AG04450 (cell line): ENCODE measurements at regions not wholly inside any gene's neighbourhood (a gene's known extent, or its start where the extent isn't known, plus 50 kb on each side); places are given as distances from the start of the nearest gene placed in this dataset.

ENCODE experiments used
- CTCF ChIA-PET: fragments of 300-600, 350-600 bp; formaldehyde crosslinking; extraction: SDS; loops from one replicate; lab custom pipeline; 2022; ENCODE audit warnings: antibody characterized with exemption, inconsistent platforms; lab: Charles Lee
- POLR2A ChIA-PET: fragments of 350-600 bp; formaldehyde crosslinking; extraction: SDS; loops from one replicate; lab custom pipeline; 2021; ENCODE audit warnings: antibody characterized with exemption, inconsistent platforms; lab: Yijun Ruan, JAX
- DNase-seq: peaks from one replicate; pipeline ENCODE4 v3.0.0-alpha.2; 2011; ENCODE audit warnings: low read depth, low spot score
- H3K27ac ChIP-seq: one replicate; pipeline ENCODE4 v1.5.1; 2012; ENCODE audit warnings: low read depth, low read length, control low read depth
- H3K27me3 ChIP-seq: one replicate; pipeline ENCODE4 v1.6.0; 2012; ENCODE audit warnings: low read length; ENCODE audit not compliant: control insufficient read depth, insufficient read depth
- H3K4me3 ChIP-seq: 2 replicates; pipeline ENCODE4 v1.5.1; 2011; ENCODE audit warnings: mild to moderate bottlenecking, low read depth, low read length, control low read depth
- H3K9me3 ChIP-seq: 2 replicates; pipeline ENCODE4 v1.5.1; 2012; ENCODE audit warnings: low read length; ENCODE audit not compliant: control insufficient read depth, insufficient read depth
- CTCF ChIP-seq: IDR thresholded peaks from 2 replicates; pipeline ENCODE4 v1.5.1; 2011; ENCODE audit warnings: low read depth, low read length, control low read depth, inconsistent platforms

- CTCF ChIA-PET: no interaction called here
Measured at GRCh38 chr2:133856678-133857077, 288.4 kb upstream of the NCKAP5 start.

GRCh38 chr2:133859578-133859977, 291.3 kb upstream of the NCKAP5 start:
- Histone ChIP-seq H3K27ac (no peak overlapping the region), H3K4me3 (no peak overlapping the region), H3K9me3 (no peaks in the 10 kb centered on the region), H3K27me3 (peaks cover 2% of the 10 kb centered on the region)
- ChIA-PET POLR2A (no interaction called here), CTCF (interaction anchor here (1.3 kb wide), 1 partner anchor 15 kb away, joined by 6 read pairs; no protein-coding TSS in a partner anchor)
- TF ChIP-seq CTCF: no peak
- no peak for DNase-seq

More at GRCh38 chr2:133856678-133857077, 288.4 kb upstream of the NCKAP5 start:
- Histone ChIP-seq H3K27ac (no peak overlapping the region), H3K9me3 (peaks cover 6% of the 10 kb centered on the region), H3K4me3 (no peak overlapping the region), H3K27me3 (peaks cover 2% of the 10 kb centered on the region)
- TF ChIP-seq CTCF: no peak
- no peak for DNase-seq
- POLR2A ChIA-PET: no interaction called here

GRCh38 chr2:133862400-133862977, 294.2 kb upstream of the NCKAP5 start:
- Histone ChIP-seq H3K27me3 (peaks cover 3% of the 10 kb centered on the region), H3K27ac (no peak overlapping the region), H3K9me3 (no peaks in the 10 kb centered on the region), H3K4me3 (no peak overlapping the region)
- CTCF ChIA-PET: no interaction called here
- no peak for TF ChIP-seq CTCF
- POLR2A ChIA-PET: no interaction called here
- no peak for DNase-seq

GRCh38 chr2:133863106-133863800, 295.0 kb upstream of the NCKAP5 start:
- no peak overlapping the region for H3K27ac ChIP-seq
- ChIA-PET POLR2A (no interaction called here), CTCF (no interaction called here)
- DNase-seq: no peak
- no peaks in the 10 kb centered on the region for H3K9me3 ChIP-seq
- TF ChIP-seq CTCF: no peak
- peaks cover 3% of the 10 kb centered on the region for H3K27me3 ChIP-seq
- H3K4me3 ChIP-seq: no peak overlapping the region

GRCh38 chr2:133865141-133865540, 296.9 kb upstream of the NCKAP5 start:
- ChIA-PET POLR2A (no interaction called here), CTCF (no interaction called here)
- H3K27ac ChIP-seq: no peak overlapping the region
- no peaks in the 10 kb centered on the region for H3K9me3 ChIP-seq
- no peak overlapping the region for H3K4me3 ChIP-seq
- H3K27me3 ChIP-seq: peaks cover 3% of the 10 kb centered on the region
- TF ChIP-seq CTCF: no peak
- no peak for DNase-seq
